Heart left ventricle (tissue), 16 donors: ENCODE measurements at regions not wholly inside any gene's neighbourhood (a gene's known extent, or its start where the extent isn't known, plus 50 kb on each side); places are given as distances from the start of the nearest gene placed in this dataset.
"Not testable (repeated sequence)": the region's sequence is repeated elsewhere in the genome, so short reads cannot be mapped to it uniquely, and the experiment has no call there.

Experiments
- ATAC-seq, 4 donors: fragments of 200-7000 bp; cut with Tn5 transposase; one replicate each; pipeline ENCODE4 v1.9.1; 2020 to 2022; ENCODE audit warnings: moderate library complexity in 4 of 4, mild to moderate bottlenecking in 3 of 4, moderate number of reproducible peaks in 1 of 4
- DNase-seq, 5 donors: peaks; one replicate each; pipeline ENCODE4 v3.0.0-alpha.2; 2020
- H3K27ac ChIP-seq, 12 donors: fragments of 200-600 bp; sonication (generic) in 4 of 12; one replicate each; pipeline versions ENCODE4 v1.5.0 to v1.8.0; 2016 to 2022; ENCODE audit warnings: mild to moderate bottlenecking in 2 of 12
- H3K27me3 ChIP-seq, 9 donors: fragments of 200-600 bp; sonication (generic) in 2 of 9; one replicate each; pipeline versions ENCODE4 v1.5.1 to v1.8.0; 2016 to 2022; ENCODE audit warnings: mild to moderate bottlenecking in 3 of 9
- H3K36me3 ChIP-seq, 9 donors: fragments of 200-600 bp; sonication (generic) in 2 of 9; one replicate each; pipeline versions ENCODE4 v1.5.0 to v1.8.0; 2018 to 2022; ENCODE audit warnings: mild to moderate bottlenecking in 2 of 9
- H3K4me1 ChIP-seq, 12 donors: fragments of 200-600 bp; sonication (generic) in 4 of 12; one replicate each; pipeline versions ENCODE4 v1.5.0 to v1.8.0; 2016 to 2022; ENCODE audit warnings: mild to moderate bottlenecking in 3 of 12
- H3K4me3 ChIP-seq, 12 donors: fragments of 200-600 bp; sonication (generic) in 4 of 12; one replicate each; pipeline versions ENCODE4 v1.5.0 to v1.8.0; 2017 to 2022; ENCODE audit warnings: mild to moderate bottlenecking in 9 of 12, moderate library complexity in 4 of 12
- H3K9me3 ChIP-seq, 12 donors: fragments of 200-600 bp; sonication (generic) in 4 of 12; one replicate each; pipeline versions ENCODE4 v1.5.0 to v1.8.0; 2016 to 2022; ENCODE audit warnings: mild to moderate bottlenecking in 1 of 12
- CTCF ChIP-seq, 12 donors: fragments of 200-600 bp; sonication (generic) in 4 of 12; IDR thresholded peaks; one replicate each; pipeline versions ENCODE4 v1.5.0 to v1.8.0; 2018 to 2022; ENCODE audit warnings: antibody characterized with exemption in 12 of 12, mild to moderate bottlenecking in 5 of 12
- POLR2A ChIP-seq, 2 donors: fragments of 450-650 bp; IDR thresholded peaks; one replicate each; pipeline ENCODE4 v1.6.1; 2017; ENCODE audit warnings: antibody characterized with exemption in 2 of 2, mild to moderate bottlenecking in 2 of 2, moderate library complexity in 2 of 2
- WGBS, 4 donors: extraction: QIAGEN DNeasy Blood & Tissue Kit in 2 of 4; methylation state at CpG; one replicate each; pipeline versions ENCODE4 v1.1.5 to v1.1.7; 2013 to 2018; 5-methylcytosine and 5-hydroxymethylcytosine counted together
- intact Hi-C, 10 donors: fragments of 100-400 bp; cut with DNase I; formaldehyde crosslinking; loops; one replicate each; pipeline versions ENCODE4 v1.11.1 to v1.14.2; 2022
- donor health status: ischemic (EF 13 %, LVEDD 7.1; RV severe dilation, severe dysfunction).
- donor health status: healthy with polysubstance abuse.
- donor health status: DM: no; HTN: yes; CAD: no.
- donor health status: DM: no; HTN: no; CAD: no.
- donor health status: ischemic (EF 25% LVEDD 6.9; RV normal size, moderate dysfunction).
- donor health status: ischemic (EF 25% LVEDD 5.7; RV mildly dilated, moderate dysfunction).
- donor health status: healthy.
- donor health status: DM: yes; HTN: yes; CAD: no.
- donor health status: ischemic (EF 35%, LVEDD 5.7; RV mildly dilated, moderate dysfunction).
- donor health status: nonischemic (EF 11% LVEDD 7.7; RV severe dilation, severe dysfunction).
- donor health status: DM: yes; HTN: yes; CAD: no.
- donor health status: PGD.
- donor health status: ischemic (EF 29% LVEDD 5.4; RV normal size, mild dysfunction).
- donor health status: nonischemic (EF 23%, LVEDD 6.1; RV moderate dilation, normal function).

- 87 to 94% (median 91%) methylated on average over 2 of the region's 2 CpGs for WGBS, 4 donors
- no peak overlapping the region for H3K4me3 ChIP-seq
- ATAC-seq (no peak), DNase-seq (no peak)
- no peak for TF ChIP-seq POLR2A (IDR thresholded peaks at IDR 0.05)
- no peak for TF ChIP-seq CTCF (IDR thresholded peaks at IDR 0.05)
- intact Hi-C loops, result no loop called here
- H3K36me3 ChIP-seq, result no peaks in the 10 kb centered on the region
- H3K27me3 ChIP-seq, result no peaks in the 10 kb centered on the region
- no peaks in the 10 kb centered on the region for H3K4me1 ChIP-seq
- H3K9me3 ChIP-seq, result peaks cover 0 to under 1% (median 0%) of the 10 kb centered on the region in 12 donors
- H3K27ac ChIP-seq, result no peak overlapping the region
These were observed 158.3 kb downstream of the MTX2 start for GRCh38 chr2:176427549-176427948.

- H3K36me3 ChIP-seq, H3K4me1 ChIP-seq, DNase-seq, H3K27me3 ChIP-seq, intact Hi-C loops, ATAC-seq, H3K27ac ChIP-seq, H3K4me3 ChIP-seq, H3K9me3 ChIP-seq: not testable (repeated sequence)
- 70 to 75% (median 73%) methylated on average over 5 of the region's 5 CpGs for WGBS, 4 donors
These were observed 159.8 kb downstream of the MTX2 start for GRCh38 chr2:176428944-176429469.

GRCh38 chr2:176432434-176432833 is 163.2 kb downstream of the MTX2 start:
- H3K36me3 ChIP-seq, result no peaks in the 10 kb centered on the region
- TF ChIP-seq CTCF (IDR thresholded peaks at IDR 0.05) (no peak), POLR2A (IDR thresholded peaks at IDR 0.05) (no peak)
- H3K27me3 ChIP-seq, result peaks cover 0 to 3% (median 0%) of the 10 kb centered on the region in 9 donors
- DNase-seq (no peak), ATAC-seq (no peak)
- H3K9me3 ChIP-seq, result peaks cover 0 to 13% (median 0%) of the 10 kb centered on the region in 12 donors
- no peak overlapping the region for H3K4me3 ChIP-seq
- intact Hi-C loops, result no loop called here
- H3K4me1 ChIP-seq, result no peaks in the 10 kb centered on the region
- H3K27ac ChIP-seq, result no peak overlapping the region
- 80 to 84% (median 82%) methylated on average over 2 of the region's 2 CpGs for WGBS, 4 donors

- WGBS, 4 donors, result 86 to 95% (median 94%) methylated on average over 3 of the region's 3 CpGs
- H3K4me3 ChIP-seq, result no peak overlapping the region
- no peak overlapping the region for H3K27ac ChIP-seq
- no peak for ATAC-seq
- DNase-seq, result no peak
- intact Hi-C loops, result no loop called here
- peaks cover 0 to 13% (median 0%) of the 10 kb centered on the region in 12 donors for H3K9me3 ChIP-seq
- no peak for TF ChIP-seq CTCF (IDR thresholded peaks at IDR 0.05)
- TF ChIP-seq POLR2A (IDR thresholded peaks at IDR 0.05), result no peak
- H3K27me3 ChIP-seq, result peaks cover 0 to 3% (median 0%) of the 10 kb centered on the region in 9 donors
- H3K4me1 ChIP-seq, result no peaks in the 10 kb centered on the region
- H3K36me3 ChIP-seq, result no peaks in the 10 kb centered on the region
These were observed 166.5 kb downstream of the MTX2 start for GRCh38 chr2:176435729-176436128.

- Histone ChIP-seq H3K4me3 (no peak overlapping the region), H3K27ac (no peak overlapping the region), H3K9me3 (no peaks in the 10 kb centered on the region), H3K27me3 (peaks cover 0 to 5% (median 0%) of the 10 kb centered on the region in 9 donors), H3K36me3 (no peaks in the 10 kb centered on the region), H3K4me1 (peaks cover 0 to 7% (median 0%) of the 10 kb centered on the region in 12 donors)
- no peak for ATAC-seq
- 64 to 83% (median 70%) methylated on average over 2 of the region's 2 CpGs for WGBS, 4 donors
- TF ChIP-seq POLR2A (IDR thresholded peaks at IDR 0.05), result no peak
- TF ChIP-seq CTCF (IDR thresholded peaks at IDR 0.05), result no peak
- no peak for DNase-seq
- intact Hi-C loops, result no loop called here
These were observed 174.7 kb downstream of the MTX2 start for GRCh38 chr2:176443946-176444345.
